ENCODE measurements at regions not wholly inside any gene's neighbourhood (a gene's known extent, or its start where the extent isn't known, plus 50 kb on each side); places are given as distances from the start of the nearest gene placed in this dataset.

DNA sequence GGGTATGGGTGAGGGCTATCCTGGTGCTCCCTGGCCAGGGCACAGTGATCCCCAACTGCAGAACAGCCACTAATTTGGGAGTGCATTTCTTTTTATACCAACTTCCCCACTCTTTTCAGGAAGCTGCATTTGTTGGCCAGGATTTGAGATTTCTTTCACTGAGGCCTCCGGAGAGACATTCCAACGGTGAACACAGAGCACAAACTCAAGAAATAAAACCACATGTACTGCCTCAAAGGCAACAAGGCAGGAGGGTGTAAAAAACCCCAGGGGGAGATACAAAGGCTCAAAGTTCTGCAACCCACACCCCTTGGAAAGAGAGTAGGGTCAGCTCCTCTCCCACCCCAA, 65.3 kb downstream of the CPN2 start:
- H3K27me3 ChIP-seq (ENCODE audit: control insufficient read depth, insufficient read depth, low read length): no peaks in the 10 kb centered on the region
- peaks cover 8% of the 10 kb centered on the region for H3K4me1 ChIP-seq
- no peaks in the 10 kb centered on the region for H3K79me2 ChIP-seq
- TF ChIP-seq, protein P1, sequence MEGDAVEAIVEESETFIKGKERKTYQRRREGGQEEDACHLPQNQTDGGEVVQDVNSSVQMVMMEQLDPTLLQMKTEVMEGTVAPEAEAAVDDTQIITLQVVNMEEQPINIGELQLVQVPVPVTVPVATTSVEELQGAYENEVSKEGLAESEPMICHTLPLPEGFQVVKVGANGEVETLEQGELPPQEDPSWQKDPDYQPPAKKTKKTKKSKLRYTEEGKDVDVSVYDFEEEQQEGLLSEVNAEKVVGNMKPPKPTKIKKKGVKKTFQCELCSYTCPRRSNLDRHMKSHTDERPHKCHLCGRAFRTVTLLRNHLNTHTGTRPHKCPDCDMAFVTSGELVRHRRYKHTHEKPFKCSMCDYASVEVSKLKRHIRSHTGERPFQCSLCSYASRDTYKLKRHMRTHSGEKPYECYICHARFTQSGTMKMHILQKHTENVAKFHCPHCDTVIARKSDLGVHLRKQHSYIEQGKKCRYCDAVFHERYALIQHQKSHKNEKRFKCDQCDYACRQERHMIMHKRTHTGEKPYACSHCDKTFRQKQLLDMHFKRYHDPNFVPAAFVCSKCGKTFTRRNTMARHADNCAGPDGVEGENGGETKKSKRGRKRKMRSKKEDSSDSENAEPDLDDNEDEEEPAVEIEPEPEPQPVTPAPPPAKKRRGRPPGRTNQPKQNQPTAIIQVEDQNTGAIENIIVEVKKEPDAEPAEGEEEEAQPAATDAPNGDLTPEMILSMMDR (IDR thresholded peaks at IDR 0.05): no peak
- no peak overlapping the region for H3K9ac ChIP-seq
- no peak overlapping the region for H2AFZ ChIP-seq
- H3K9me3 ChIP-seq (ENCODE audit: control insufficient read depth, low read length): no peaks in the 10 kb centered on the region
- H3K36me3 ChIP-seq (ENCODE audit: control insufficient read depth, insufficient read depth, low read length): no peaks in the 10 kb centered on the region
- H3K4me2 ChIP-seq (ENCODE audit: low read length): no peak overlapping the region
- H3K27ac ChIP-seq: no peak overlapping the region
- no peak overlapping the region for H3K4me3 ChIP-seq (ENCODE audit: low read depth, low read length)

DNA sequence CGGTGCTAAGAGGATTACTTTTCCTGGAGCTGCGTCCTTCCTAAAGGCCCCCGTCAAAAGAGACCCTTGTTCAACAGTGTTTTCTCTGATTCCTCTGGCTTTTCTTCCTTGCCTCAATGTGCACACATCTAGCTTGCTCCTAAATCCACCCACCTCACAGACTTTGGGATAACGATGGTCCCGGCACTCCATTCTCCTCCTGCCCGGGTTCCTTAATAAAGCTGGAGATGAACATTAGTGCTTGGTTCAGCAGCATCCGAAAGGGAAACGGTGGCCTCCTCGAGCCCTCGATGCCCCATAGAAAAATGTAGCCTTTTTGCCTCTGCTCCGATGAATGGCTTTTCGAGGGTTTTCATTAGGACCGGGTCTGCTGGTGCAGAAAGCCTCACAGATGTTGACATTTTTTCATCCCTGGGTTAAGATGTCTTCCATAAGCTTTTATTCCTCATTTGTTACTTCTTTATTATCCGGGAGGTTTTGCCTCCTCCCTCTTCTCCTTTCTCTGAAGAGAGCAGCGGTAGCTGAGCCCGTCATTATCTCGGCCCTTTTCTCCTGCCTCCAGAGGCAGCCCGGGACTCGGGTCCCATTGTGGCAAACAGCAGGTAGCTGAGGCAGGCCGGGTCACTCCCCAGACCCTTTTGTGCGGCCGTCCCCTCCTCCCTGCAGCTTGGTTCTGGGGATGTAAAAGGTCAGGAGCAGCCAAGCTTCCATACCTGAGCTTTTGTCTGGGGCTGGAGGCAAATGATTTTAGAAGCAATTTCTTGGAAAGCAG, 64.6 kb downstream of the CPN2 start:
- no peak overlapping the region for H3K4me2 ChIP-seq (ENCODE audit: low read length)
- TF ChIP-seq, protein P1 (IDR thresholded peaks at IDR 0.05): no peak
- H3K27me3 ChIP-seq (ENCODE audit: control insufficient read depth, insufficient read depth, low read length): no peaks in the 10 kb centered on the region
- no peaks in the 10 kb centered on the region for H3K9me3 ChIP-seq (ENCODE audit: control insufficient read depth, low read length)
- H3K36me3 ChIP-seq (ENCODE audit: control insufficient read depth, insufficient read depth, low read length): no peaks in the 10 kb centered on the region
- H3K9ac ChIP-seq: no peak overlapping the region
- H3K4me3 ChIP-seq (ENCODE audit: low read depth, low read length): no peak overlapping the region
- no peak overlapping the region for H2AFZ ChIP-seq
- peaks cover 8% of the 10 kb centered on the region for H3K4me1 ChIP-seq
- H3K27ac ChIP-seq: no peak overlapping the region
- H3K79me2 ChIP-seq: no peaks in the 10 kb centered on the region

DNA sequence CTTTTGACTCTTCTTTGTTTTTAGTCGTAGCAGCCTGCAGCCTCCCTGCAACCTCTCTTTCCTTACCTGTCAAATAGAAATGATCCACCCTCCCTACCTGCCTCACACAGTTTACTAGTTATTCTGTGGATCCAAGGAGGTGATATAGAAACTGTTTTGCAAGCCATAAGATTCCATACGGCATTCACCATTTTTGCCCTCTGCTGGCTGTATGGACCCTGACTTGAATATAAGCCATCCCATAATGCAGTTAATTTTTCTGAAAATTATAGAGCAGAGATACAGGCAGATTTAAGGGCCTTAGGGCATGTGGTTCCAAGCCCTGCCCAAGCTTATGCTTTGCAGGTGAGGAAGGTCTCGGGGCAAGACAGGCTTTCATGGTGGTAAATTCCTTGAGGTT, 63.8 kb downstream of the CPN2 start:
- Histone ChIP-seq H3K36me3 (ENCODE audit: control insufficient read depth, insufficient read depth, low read length) (no peaks in the 10 kb centered on the region), H3K9ac (no peak overlapping the region), H3K27me3 (ENCODE audit: control insufficient read depth, insufficient read depth, low read length) (no peaks in the 10 kb centered on the region), H3K27ac (no peak overlapping the region), H2AFZ (no peak overlapping the region), H3K4me3 (ENCODE audit: low read depth, low read length) (no peak overlapping the region), H3K4me1 (peaks cover 4% of the 10 kb centered on the region), H3K4me2 (ENCODE audit: low read length) (no peak overlapping the region), H3K79me2 (no peaks in the 10 kb centered on the region), H3K9me3 (ENCODE audit: control insufficient read depth, low read length) (no peaks in the 10 kb centered on the region)
- TF ChIP-seq, protein P1 (IDR thresholded peaks at IDR 0.05): no peak

DNA sequence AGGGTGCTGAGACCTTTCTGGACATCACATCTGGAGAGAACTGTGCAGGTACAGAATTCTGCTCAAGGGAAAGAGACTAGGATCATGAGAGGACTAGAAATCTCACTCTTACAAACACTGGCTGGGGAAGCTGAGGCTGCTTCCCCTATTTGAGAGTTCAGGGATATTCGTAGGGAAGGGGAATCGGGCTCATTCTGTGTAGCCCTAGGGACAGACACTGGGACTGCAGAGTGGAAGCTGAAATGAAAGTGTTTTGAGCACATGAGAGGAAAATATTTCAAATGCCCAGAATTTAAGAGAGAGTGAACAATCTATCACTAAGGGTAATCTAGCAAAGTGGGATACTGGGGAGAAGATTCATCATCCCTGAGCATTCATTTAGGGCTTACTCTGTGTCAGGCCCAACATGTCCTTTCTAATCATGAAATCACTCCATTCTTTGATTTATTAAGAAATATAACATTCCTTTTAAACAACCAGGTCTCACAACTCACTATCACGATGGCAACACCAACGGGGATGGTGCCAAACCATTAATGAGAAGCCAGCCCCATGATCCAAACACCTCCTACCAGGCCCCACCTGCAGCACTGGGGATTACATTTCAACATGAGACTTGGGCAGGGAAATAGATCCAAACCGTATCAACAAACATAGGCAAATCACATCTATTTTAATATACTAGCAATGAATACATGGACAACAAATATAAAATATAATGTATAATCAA, 63.0 kb downstream of the CPN2 start:
- Histone ChIP-seq H3K9me3 (ENCODE audit: control insufficient read depth, low read length) (no peaks in the 10 kb centered on the region), H3K4me2 (ENCODE audit: low read length) (no peak overlapping the region), H2AFZ (peak overlapping the region; percentile 18), H3K79me2 (no peaks in the 10 kb centered on the region), H3K4me1 (peaks cover 4% of the 10 kb centered on the region), H3K27ac (no peak overlapping the region), H3K36me3 (ENCODE audit: control insufficient read depth, insufficient read depth, low read length) (no peaks in the 10 kb centered on the region), H3K27me3 (ENCODE audit: control insufficient read depth, insufficient read depth, low read length) (no peaks in the 10 kb centered on the region), H3K4me3 (ENCODE audit: low read depth, low read length) (no peak overlapping the region), H3K9ac (no peak overlapping the region)
- TF ChIP-seq, protein P1 (IDR thresholded peaks at IDR 0.05): no peak

Measured in parathyroid adenoma (tissue), 2 donors.